H9 (cell line): ENCODE measurements at regions not wholly inside any gene's neighbourhood (a gene's known extent, or its start where the extent isn't known, plus 50 kb on each side); places are given as distances from the start of the nearest gene placed in this dataset.

Experiments
- DNase-seq: peaks from one replicate; pipeline ENCODE4 v3.0.0-alpha.2; 2017
- H2AFZ ChIP-seq: one replicate; pipeline ENCODE4 v1.6.1; 2013; ENCODE audit warnings: mild to moderate bottlenecking, low read length, control low read depth, moderate library complexity
- H2AK5ac ChIP-seq: 2 replicates; pipeline ENCODE4 v1.6.1; 2013; ENCODE audit warnings: low read length, control low read depth, mixed read lengths; ENCODE audit not compliant: insufficient read length
- H2BK120ac ChIP-seq: one replicate; pipeline ENCODE4 v1.6.1; 2013; ENCODE audit warnings: low read depth, mild to moderate bottlenecking, low read length, control low read depth, inconsistent platforms; ENCODE audit not compliant: poor library complexity, severe bottlenecking
- H2BK12ac ChIP-seq: 2 replicates; pipeline ENCODE4 v1.6.1; 2013; ENCODE audit warnings: low read length, control low read depth, mixed read lengths, low read depth; ENCODE audit not compliant: insufficient read length
- H2BK15ac ChIP-seq: 2 replicates; pipeline ENCODE4 v1.6.1; 2013; ENCODE audit warnings: low read depth, low read length, control low read depth
- H2BK20ac ChIP-seq: one replicate; pipeline ENCODE4 v1.6.1; 2013; ENCODE audit warnings: low read depth, mild to moderate bottlenecking, low read length, control low read depth, inconsistent platforms; ENCODE audit not compliant: poor library complexity, severe bottlenecking
- H2BK5ac ChIP-seq: 2 replicates; pipeline ENCODE4 v1.6.1; 2013; ENCODE audit warnings: low read length, control low read depth, mixed read lengths; ENCODE audit not compliant: insufficient read length
- H3K14ac ChIP-seq: 2 replicates; pipeline ENCODE4 v1.6.1; 2013; ENCODE audit warnings: low read length, control low read depth; ENCODE audit not compliant: insufficient read depth
- H3K18ac ChIP-seq: 2 replicates; pipeline ENCODE4 v1.6.1; 2013; ENCODE audit warnings: low read depth, mild to moderate bottlenecking, mixed read lengths, low read length, control low read depth; ENCODE audit not compliant: insufficient read length
- H3K23ac ChIP-seq: 2 replicates; pipeline ENCODE4 v1.6.1; 2013; ENCODE audit warnings: low read length, control low read depth, mixed read lengths, low read depth; ENCODE audit not compliant: insufficient read length
- H3K23me2 ChIP-seq: 2 replicates; pipeline ENCODE4 v1.6.1; 2013; ENCODE audit warnings: low read depth, mild to moderate bottlenecking, mixed read lengths, low read length, control low read depth; ENCODE audit not compliant: insufficient read length, poor library complexity, severe bottlenecking
- H3K27ac ChIP-seq: 2 replicates; pipeline ENCODE4 v1.5.1; 2013; ENCODE audit warnings: low read length, control low read depth, mixed read lengths, low read depth; ENCODE audit not compliant: insufficient read length
- H3K27me3 ChIP-seq: 2 replicates; pipeline ENCODE4 v1.6.1; 2013; ENCODE audit warnings: low read length, control low read depth, inconsistent platforms; ENCODE audit not compliant: insufficient read depth
- H3K4ac ChIP-seq: 2 replicates; pipeline ENCODE4 v1.6.1; 2013; ENCODE audit warnings: low read depth, mild to moderate bottlenecking, control low read depth, inconsistent platforms, low read length, moderate library complexity
- H3K4me1 ChIP-seq: 2 replicates; pipeline ENCODE4 v1.6.1; 2013; ENCODE audit warnings: low read length, control low read depth, inconsistent platforms; ENCODE audit not compliant: insufficient read depth
- H3K4me2 ChIP-seq: 2 replicates; pipeline ENCODE4 v1.6.1; 2013; ENCODE audit warnings: low read length, control low read depth, mixed read lengths; ENCODE audit not compliant: insufficient read length, insufficient read depth
- H3K56ac ChIP-seq: 2 replicates; pipeline ENCODE4 v1.6.1; 2013; ENCODE audit warnings: low read depth, mild to moderate bottlenecking, mixed read lengths, low read length, control low read depth; ENCODE audit not compliant: insufficient read length
- H3K79me1 ChIP-seq: 2 replicates; pipeline ENCODE4 v1.6.1; 2013; ENCODE audit warnings: low read depth, mild to moderate bottlenecking, moderate library complexity, low read length, control low read depth, inconsistent platforms; ENCODE audit not compliant: insufficient read depth, poor library complexity, severe bottlenecking
- H3K79me2 ChIP-seq: 2 replicates; pipeline ENCODE4 v1.6.1; 2013; ENCODE audit warnings: low read length, control low read depth, inconsistent platforms; ENCODE audit not compliant: insufficient read depth
- H3K9ac ChIP-seq: 2 replicates; pipeline ENCODE4 v1.6.1; 2013; ENCODE audit warnings: low read length, control low read depth, mixed read lengths; ENCODE audit not compliant: insufficient read length; ENCODE audit errors: extremely low read depth
- H3K9me3 ChIP-seq: one replicate; pipeline ENCODE4 v1.6.1; 2013; ENCODE audit warnings: low read depth, low read length, inconsistent platforms; ENCODE audit not compliant: control insufficient read depth
- H3T11ph ChIP-seq: one replicate; pipeline ENCODE4 v1.6.1; 2013; ENCODE audit warnings: mild to moderate bottlenecking, low read length, control low read depth, inconsistent platforms
- H4K20me1 ChIP-seq: one replicate; pipeline ENCODE4 v1.6.1; 2013; ENCODE audit not compliant: control insufficient read depth, insufficient read length, insufficient read depth
- H4K5ac ChIP-seq: 2 replicates; pipeline ENCODE4 v1.6.1; 2013; ENCODE audit warnings: low read depth, mild to moderate bottlenecking, mixed read lengths, low read length, control low read depth; ENCODE audit not compliant: insufficient read length
- H4K8ac ChIP-seq: replicated peaks from 2 replicates; pipeline ENCODE4 v1.6.1; 2013; ENCODE audit warnings: low read length, control low read depth, mixed read lengths, low read depth; ENCODE audit not compliant: insufficient read length
- H4K91ac ChIP-seq: 2 replicates; pipeline ENCODE4 v1.6.1; 2013; ENCODE audit warnings: low read depth, mild to moderate bottlenecking, moderate library complexity, mixed read lengths, low read length, control low read depth; ENCODE audit not compliant: insufficient read length
- H3K27ac Mint-ChIP-seq, 3 experiments: 2 replicates in 2 of 3; 3 replicates in 1 of 3; pipeline ENCODE4 v1.8.0; 2020 to 2021; ENCODE audit warnings: mixed read lengths in 3 of 3, mild to moderate bottlenecking in 1 of 3, moderate library complexity in 1 of 3
- H3K27me3 Mint-ChIP-seq: 2 replicates; pipeline ENCODE4 v1.8.0; 2021; ENCODE audit warnings: low read depth, mild to moderate bottlenecking, moderate library complexity, mixed read lengths
- H3K36me3 Mint-ChIP-seq, 3 experiments: 2 replicates in 2 of 3; 3 replicates in 1 of 3; pipeline ENCODE4 v1.8.0; 2020 to 2021; ENCODE audit warnings: low read depth in 3 of 3, mixed read lengths in 3 of 3; ENCODE audit not compliant: insufficient read depth in 1 of 3
- H3K4me1 Mint-ChIP-seq, 2 experiments: 2 replicates each; pipeline ENCODE4 v1.8.0; 2020; ENCODE audit warnings: mixed read lengths in 2 of 2
- H3K4me3 Mint-ChIP-seq, 2 experiments: 2 replicates in 1 of 2; 3 replicates in 1 of 2; pipeline ENCODE4 v1.8.0; 2020 to 2021; ENCODE audit warnings: mild to moderate bottlenecking in 2 of 2, mixed read lengths in 2 of 2, moderate library complexity in 1 of 2
- H3K9me3 Mint-ChIP-seq, 2 experiments: 2 replicates in 1 of 2; 3 replicates in 1 of 2; pipeline ENCODE4 v1.8.0; 2020; ENCODE audit warnings: mild to moderate bottlenecking in 2 of 2, mixed read lengths in 2 of 2, moderate library complexity in 1 of 2
- CTCF ChIP-seq: fragments of 200-600 bp; sonication (generic); conservative IDR thresholded peaks from 3 replicates; pipeline ENCODE4 v1.8.0; 2021; ENCODE audit warnings: antibody characterized with exemption, mild to moderate bottlenecking
- WGBS: extraction: QIAGEN DNeasy Blood & Tissue Kit; methylation state at CpG from one replicate; pipeline ENCODE4 v1.1.7; 2013; ENCODE audit warnings: missing lambda C conversion rate, low lambda C conversion rate, mixed read lengths; ENCODE audit not compliant: insufficient read length; ENCODE audit errors: extremely low coverage; 5-methylcytosine and 5-hydroxymethylcytosine counted together

GRCh38 chr6:113428702-113429101 is 428.4 kb upstream of the MARCKS start:
- no peak overlapping the region for H3K4me2 ChIP-seq
- H3K23me2 ChIP-seq: no peaks in the 10 kb centered on the region
- Mint-ChIP-seq H3K36me3 (no peaks in the 10 kb centered on the region), H3K27me3 (no peaks in the 10 kb centered on the region), H3K9me3 (no peaks in the 10 kb centered on the region; a peak in 1 of 5 replicates), H3K4me3 (no peak overlapping the region), H3K4me1 (peaks cover 0 to 5% of the 10 kb centered on the region in 2 experiments; a peak in 2 of 4 replicates), H3K27ac (0 out of 7 replicates have a peak overlapping the region, but pooled peaks of 1 of the 3 experiments have one; percentile 49)
- H3K56ac ChIP-seq: no peak overlapping the region
- H3K79me1 ChIP-seq: no peaks in the 10 kb centered on the region
- no peak overlapping the region for H2BK5ac ChIP-seq
- H3T11ph ChIP-seq: no peak overlapping the region
- TF ChIP-seq CTCF: no peak
- no peak overlapping the region for H3K23ac ChIP-seq
- no peak overlapping the region for H3K4ac ChIP-seq
- H3K9me3 ChIP-seq: no peaks in the 10 kb centered on the region
- H3K27ac ChIP-seq: no peak overlapping the region
- no peak overlapping the region for H2BK12ac ChIP-seq
- H2BK20ac ChIP-seq: no peak overlapping the region
- no peak overlapping the region for H2BK120ac ChIP-seq
- H4K5ac ChIP-seq: no peak overlapping the region
- H3K14ac ChIP-seq: no peak overlapping the region
- H3K4me1 ChIP-seq: no peaks in the 10 kb centered on the region
- H3K27me3 ChIP-seq: no peaks in the 10 kb centered on the region
- H2AK5ac ChIP-seq: no peak overlapping the region
- no peak overlapping the region for H2BK15ac ChIP-seq
- no peak overlapping the region for H2AFZ ChIP-seq
- DNase-seq: no peak
- H3K18ac ChIP-seq: no peak overlapping the region
- no CpG with 5 or more reads among the region's 4 CpGs for WGBS
- H4K20me1 ChIP-seq: no peaks in the 10 kb centered on the region
- no peaks in the 10 kb centered on the region for H3K79me2 ChIP-seq
- H4K91ac ChIP-seq: no peak overlapping the region
- no peak overlapping the region for H4K8ac ChIP-seq
- H3K9ac ChIP-seq: no peak overlapping the region
